Colonic mucosa (tissue), 4 donors: ENCODE measurements at regions not wholly inside any gene's neighbourhood (a gene's known extent, or its start where the extent isn't known, plus 50 kb on each side); places are given as distances from the start of the nearest gene placed in this dataset.

ENCODE experiments used
- DNase-seq: peaks from one replicate; pipeline ENCODE4 v3.0.0-alpha.2; 2020
- H3K27ac ChIP-seq: fragments of 200-600 bp; one replicate; pipeline ENCODE4 v1.8.0; 2021
- H3K27me3 ChIP-seq: fragments of 200-600 bp; one replicate; pipeline ENCODE4 v1.8.0; 2021
- H3K36me3 ChIP-seq: fragments of 200-600 bp; one replicate; pipeline ENCODE4 v1.8.0; 2021
- H3K4me1 ChIP-seq: fragments of 200-600 bp; one replicate; pipeline ENCODE4 v1.8.0; 2021; ENCODE audit warnings: mild to moderate bottlenecking
- H3K4me3 ChIP-seq: fragments of 200-600 bp; one replicate; pipeline ENCODE4 v1.8.0; 2021
- H3K9ac ChIP-seq, 2 donors: one replicate each; pipeline ENCODE4 v1.7.0; 2013; ENCODE audit warnings: control low read depth in 2 of 2, low read depth in 2 of 2, low read length in 2 of 2
- H3K9me3 ChIP-seq: fragments of 200-600 bp; one replicate; pipeline ENCODE4 v1.8.0; 2021
- intact Hi-C: fragments of 100-400 bp; cut with DNase I; formaldehyde crosslinking; loops from one replicate; pipeline ENCODE4 v1.14.1; 2022
- TF ChIP-seq, protein P1 (sequence below): fragments of 200-600 bp; IDR thresholded peaks from one replicate; pipeline ENCODE4 v1.8.0; 2022; ENCODE audit warnings: antibody characterized with exemption, mild to moderate bottlenecking
- donor health status: healthy.
- donor health status: DM: no; HTN: no; CAD: no.
- donor health status: DM: no; HTN: no; CAD: no.

DNA sequence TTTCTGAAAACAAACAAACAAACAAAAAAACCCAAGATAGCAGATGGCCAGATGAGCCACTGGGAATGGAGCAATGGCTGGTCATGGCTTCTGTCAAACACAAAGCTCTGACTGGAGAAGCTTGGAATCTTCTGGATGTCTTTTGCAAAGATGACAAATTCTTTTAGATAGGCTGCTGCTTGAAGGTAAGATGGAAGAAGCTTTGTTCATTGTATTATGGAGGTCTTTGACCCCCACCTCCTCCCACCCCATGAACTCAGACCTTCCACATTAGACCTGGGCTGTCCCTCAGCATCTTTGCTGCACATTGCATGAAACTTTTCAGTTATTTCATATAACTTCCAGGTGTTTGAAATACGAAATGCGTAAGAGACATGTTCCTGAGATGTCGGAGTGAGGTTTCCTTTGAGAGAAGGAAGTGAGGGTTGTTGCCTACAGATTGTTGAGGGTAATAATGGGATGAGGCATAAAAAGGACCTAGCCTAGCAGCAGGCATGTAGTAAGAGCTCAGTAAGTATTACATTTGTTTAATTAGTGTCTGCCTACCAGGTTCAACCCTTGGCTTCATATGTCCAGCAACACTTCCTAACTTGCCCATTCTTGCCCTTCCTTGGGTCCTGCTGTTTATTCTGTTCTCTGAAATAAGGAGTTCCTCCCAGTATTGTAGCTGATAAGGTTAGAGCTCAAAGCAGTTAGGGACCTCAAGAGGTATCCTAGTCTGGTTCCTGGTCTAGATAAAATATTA is 51.4 kb upstream of the IER3 start:
- Histone ChIP-seq H3K36me3 (no peaks in the 10 kb centered on the region), H3K9me3 (no peaks in the 10 kb centered on the region), H3K4me1 (no peaks in the 10 kb centered on the region), H3K27ac (no peak overlapping the region), H3K4me3 (no peak overlapping the region), H3K9ac (no peak overlapping the region), H3K27me3 (no peaks in the 10 kb centered on the region)
- TF ChIP-seq, protein P1, sequence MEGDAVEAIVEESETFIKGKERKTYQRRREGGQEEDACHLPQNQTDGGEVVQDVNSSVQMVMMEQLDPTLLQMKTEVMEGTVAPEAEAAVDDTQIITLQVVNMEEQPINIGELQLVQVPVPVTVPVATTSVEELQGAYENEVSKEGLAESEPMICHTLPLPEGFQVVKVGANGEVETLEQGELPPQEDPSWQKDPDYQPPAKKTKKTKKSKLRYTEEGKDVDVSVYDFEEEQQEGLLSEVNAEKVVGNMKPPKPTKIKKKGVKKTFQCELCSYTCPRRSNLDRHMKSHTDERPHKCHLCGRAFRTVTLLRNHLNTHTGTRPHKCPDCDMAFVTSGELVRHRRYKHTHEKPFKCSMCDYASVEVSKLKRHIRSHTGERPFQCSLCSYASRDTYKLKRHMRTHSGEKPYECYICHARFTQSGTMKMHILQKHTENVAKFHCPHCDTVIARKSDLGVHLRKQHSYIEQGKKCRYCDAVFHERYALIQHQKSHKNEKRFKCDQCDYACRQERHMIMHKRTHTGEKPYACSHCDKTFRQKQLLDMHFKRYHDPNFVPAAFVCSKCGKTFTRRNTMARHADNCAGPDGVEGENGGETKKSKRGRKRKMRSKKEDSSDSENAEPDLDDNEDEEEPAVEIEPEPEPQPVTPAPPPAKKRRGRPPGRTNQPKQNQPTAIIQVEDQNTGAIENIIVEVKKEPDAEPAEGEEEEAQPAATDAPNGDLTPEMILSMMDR: no peak
- DNase-seq: no peak
- intact Hi-C loops: no loop called here
